ENCODE measurements at regions not wholly inside any gene's neighbourhood (a gene's known extent, or its start where the extent isn't known, plus 50 kb on each side); places are given as distances from the start of the nearest gene placed in this dataset.

DNA sequence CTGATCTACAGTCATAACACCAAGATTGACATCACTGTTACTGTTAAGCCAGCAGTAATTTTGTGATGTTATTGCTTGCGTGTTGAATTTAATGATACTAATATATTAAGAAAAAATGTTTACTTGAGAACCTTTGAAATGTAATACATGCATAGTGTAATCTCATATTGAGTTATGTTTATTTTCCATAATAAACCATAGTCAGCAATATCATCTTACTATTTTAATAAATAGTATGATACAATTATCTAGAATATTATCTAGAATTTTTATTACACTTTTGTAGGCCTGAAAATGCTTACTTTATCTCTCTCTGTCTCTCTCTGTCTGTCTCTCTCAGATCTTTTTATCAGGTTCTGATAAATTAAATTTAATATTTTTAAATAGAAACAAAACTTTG is 843.1 kb downstream of the KCNT2 start:
- Histone ChIP-seq H3K4me3 (ENCODE audit: low read length) (no peak overlapping the region), H3K27me3 (ENCODE audit: insufficient read depth, low read length) (no peaks in the 10 kb centered on the region), H3K9me3 (ENCODE audit: low read depth, low read length) (peaks cover 4% of the 10 kb centered on the region), H3K4me1 (ENCODE audit: insufficient read depth, low read length) (no peaks in the 10 kb centered on the region)

DNA sequence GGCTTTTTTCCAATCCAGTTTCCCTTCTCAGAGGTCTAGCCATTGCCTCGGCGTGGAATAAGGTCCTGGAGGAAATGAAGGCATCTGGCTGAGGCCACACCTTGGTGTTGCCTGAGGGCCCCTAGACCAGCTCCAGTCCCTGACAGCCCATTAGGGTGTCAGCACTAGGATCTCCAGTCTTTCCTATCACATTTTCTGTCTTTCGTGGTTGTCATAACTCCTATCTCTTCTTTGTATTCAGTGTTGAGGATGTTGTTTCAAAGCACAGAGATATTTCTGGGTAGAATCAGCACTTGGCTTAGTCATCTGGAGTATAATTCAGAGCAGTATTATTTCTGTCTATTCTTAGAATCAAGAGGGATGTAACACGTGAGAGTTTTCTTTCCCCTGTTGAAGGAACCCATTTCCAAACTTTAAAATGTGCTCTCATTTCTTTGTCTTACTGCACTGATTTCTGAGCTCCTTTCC is 844.3 kb downstream of the KCNT2 start:
- H3K27me3 ChIP-seq (ENCODE audit: insufficient read depth, low read length), result no peaks in the 10 kb centered on the region
- H3K4me3 ChIP-seq (ENCODE audit: low read length), result no peak overlapping the region
- no peaks in the 10 kb centered on the region for H3K4me1 ChIP-seq (ENCODE audit: insufficient read depth, low read length)
- no peaks in the 10 kb centered on the region for H3K9me3 ChIP-seq (ENCODE audit: low read depth, low read length)

DNA sequence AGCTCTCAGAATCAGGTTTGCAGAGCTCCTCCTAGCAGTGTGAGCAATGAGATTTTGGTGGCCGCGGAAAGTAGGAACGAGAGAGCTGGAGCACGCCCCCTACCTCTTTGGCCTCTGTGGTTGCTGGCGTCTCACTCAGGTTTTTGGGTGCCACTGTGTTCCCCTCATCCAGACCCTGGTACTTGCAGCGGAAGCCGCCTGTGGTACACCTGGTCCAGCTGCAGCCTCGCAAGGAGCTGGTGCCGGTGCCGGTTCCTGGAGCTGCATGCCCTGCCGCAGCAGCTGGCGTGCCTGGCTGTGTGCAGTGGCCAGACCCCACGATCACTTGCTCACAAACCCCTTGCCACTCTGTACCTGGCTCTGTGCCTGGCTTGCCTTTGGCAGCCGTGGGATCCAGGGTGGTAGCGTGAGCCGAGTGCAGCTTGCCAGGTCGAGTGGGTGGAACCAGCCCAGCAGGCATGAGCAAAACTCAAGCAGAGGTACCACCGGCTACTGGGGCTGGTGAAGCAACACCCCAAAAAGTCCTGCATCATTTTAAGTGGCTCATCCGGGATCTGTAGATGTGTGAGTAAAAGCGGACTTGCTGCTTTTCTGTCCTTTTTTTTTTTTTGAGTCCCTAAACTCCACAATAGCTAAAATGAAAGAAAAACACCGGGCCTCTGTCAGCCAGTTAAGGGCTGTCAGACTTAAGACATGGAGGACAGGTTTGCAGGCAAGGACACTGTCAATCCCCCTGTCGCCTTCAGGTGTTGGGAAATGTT is 844.9 kb downstream of the KCNT2 start:
- Histone ChIP-seq H3K27me3 (ENCODE audit: insufficient read depth, low read length) (no peaks in the 10 kb centered on the region), H3K9me3 (ENCODE audit: low read depth, low read length) (no peaks in the 10 kb centered on the region), H3K4me1 (ENCODE audit: insufficient read depth, low read length) (no peaks in the 10 kb centered on the region), H3K4me3 (ENCODE audit: low read length) (no peak overlapping the region)

DNA sequence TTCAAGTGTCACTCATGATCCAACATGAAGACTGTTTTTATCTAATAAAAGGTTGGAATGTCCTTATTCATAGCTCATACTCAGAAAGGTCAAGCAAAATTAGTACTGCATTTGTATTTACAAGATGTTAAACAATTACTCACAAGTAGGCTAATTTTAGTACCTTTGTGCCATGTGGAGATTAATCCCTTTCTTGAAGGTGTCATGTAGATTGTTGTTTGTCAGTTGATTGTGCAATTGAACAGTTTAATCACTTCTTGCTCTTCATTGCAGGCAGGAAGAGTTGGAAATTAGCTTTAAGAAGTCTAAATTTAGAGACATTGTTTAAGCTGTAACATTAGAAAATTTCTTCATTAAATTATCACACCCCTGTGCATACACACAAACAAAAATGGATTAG is 847.1 kb downstream of the KCNT2 start:
- no peak overlapping the region for H3K4me3 ChIP-seq (ENCODE audit: low read length)
- no peaks in the 10 kb centered on the region for H3K9me3 ChIP-seq (ENCODE audit: low read depth, low read length)
- H3K27me3 ChIP-seq (ENCODE audit: insufficient read depth, low read length), result no peaks in the 10 kb centered on the region
- no peaks in the 10 kb centered on the region for H3K4me1 ChIP-seq (ENCODE audit: insufficient read depth, low read length)

DNA sequence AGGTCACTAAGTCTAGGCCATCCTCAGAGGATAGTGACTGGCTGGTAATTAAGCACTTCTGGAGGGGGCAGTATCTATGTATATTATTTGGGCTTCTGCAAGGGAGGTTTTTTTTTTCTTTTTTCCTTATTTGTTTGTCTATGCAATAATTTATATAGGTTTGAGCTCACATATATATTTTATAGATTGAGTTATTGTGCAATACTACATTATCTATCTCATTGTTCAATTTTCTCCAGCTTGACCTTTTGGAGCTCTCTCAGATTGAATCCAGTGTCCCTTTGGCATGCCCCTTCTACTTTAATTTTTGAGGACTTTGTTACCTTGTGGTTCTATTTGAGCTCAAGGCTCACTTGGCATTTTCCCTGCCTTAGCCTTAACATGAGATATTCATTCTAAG is 852.1 kb downstream of the KCNT2 start:
- Histone ChIP-seq H3K4me3 (ENCODE audit: low read length) (no peak overlapping the region), H3K9me3 (ENCODE audit: low read depth, low read length) (no peaks in the 10 kb centered on the region), H3K4me1 (ENCODE audit: insufficient read depth, low read length) (no peaks in the 10 kb centered on the region), H3K27me3 (ENCODE audit: insufficient read depth, low read length) (no peaks in the 10 kb centered on the region)

DNA sequence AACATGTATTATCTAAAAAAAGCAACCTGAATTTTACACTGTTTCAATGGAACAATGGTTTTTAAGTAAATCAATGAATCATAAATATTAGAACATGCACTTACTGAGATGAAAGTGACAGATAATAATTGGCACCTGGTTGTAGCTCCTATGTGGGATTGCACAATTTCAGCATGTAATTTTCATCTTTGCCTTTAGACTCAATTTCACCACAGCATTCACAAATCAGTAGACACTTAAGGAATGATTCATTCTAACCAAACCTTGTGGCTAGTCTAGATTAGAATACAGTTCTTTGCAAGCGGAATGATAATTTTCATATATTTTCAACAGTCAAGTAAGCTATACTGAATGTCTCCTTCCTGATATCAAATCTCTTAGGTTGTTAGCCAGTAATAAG is 853.4 kb downstream of the KCNT2 start:
- H3K27me3 ChIP-seq (ENCODE audit: insufficient read depth, low read length), result no peaks in the 10 kb centered on the region
- no peak overlapping the region for H3K4me3 ChIP-seq (ENCODE audit: low read length)
- H3K9me3 ChIP-seq (ENCODE audit: low read depth, low read length), result no peaks in the 10 kb centered on the region
- no peaks in the 10 kb centered on the region for H3K4me1 ChIP-seq (ENCODE audit: insufficient read depth, low read length)

DNA sequence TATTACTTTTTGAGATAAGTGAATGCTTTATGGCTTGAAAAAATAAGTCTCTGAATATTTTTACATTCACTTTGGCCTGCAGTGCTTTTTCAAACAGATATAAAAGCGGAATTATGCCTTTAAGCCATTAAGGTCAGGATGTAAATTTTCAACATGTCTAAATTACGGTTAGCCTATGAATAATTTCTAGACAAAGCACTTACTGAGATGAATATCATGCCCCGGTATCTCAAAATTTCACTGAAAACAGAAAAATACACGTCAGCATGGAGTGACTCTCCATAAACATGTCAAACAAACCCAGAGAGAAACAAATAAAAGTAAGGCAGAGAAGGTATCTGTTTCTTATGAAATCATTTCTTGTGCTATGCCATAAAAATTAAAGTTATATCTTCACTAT is 853.9 kb downstream of the KCNT2 start:
- Histone ChIP-seq H3K9me3 (ENCODE audit: low read depth, low read length) (no peaks in the 10 kb centered on the region), H3K4me3 (ENCODE audit: low read length) (no peak overlapping the region), H3K4me1 (ENCODE audit: insufficient read depth, low read length) (no peaks in the 10 kb centered on the region), H3K27me3 (ENCODE audit: insufficient read depth, low read length) (no peaks in the 10 kb centered on the region)

DNA sequence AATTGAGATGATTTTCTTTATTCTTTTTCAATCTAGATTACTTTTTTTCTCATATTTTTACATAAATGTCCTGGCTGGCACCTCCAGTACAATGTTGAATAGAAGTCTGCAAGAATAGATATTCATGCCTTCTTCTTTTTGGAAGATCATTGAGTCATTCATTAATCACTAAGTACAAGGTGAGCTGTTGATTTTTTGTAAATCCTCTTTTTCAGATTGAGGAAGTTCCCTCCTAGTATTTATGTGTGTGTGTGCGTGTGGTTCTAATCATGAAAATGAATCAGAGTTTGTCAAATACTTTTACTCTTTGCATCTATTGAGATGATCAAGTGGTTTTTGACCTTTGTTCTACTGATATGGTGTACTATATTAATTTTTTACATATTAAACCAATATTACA is 859.3 kb downstream of the KCNT2 start:
- H3K4me1 ChIP-seq (ENCODE audit: insufficient read depth, low read length), result no peaks in the 10 kb centered on the region
- H3K27me3 ChIP-seq (ENCODE audit: insufficient read depth, low read length), result no peaks in the 10 kb centered on the region
- no peak overlapping the region for H3K4me3 ChIP-seq (ENCODE audit: low read length)
- H3K9me3 ChIP-seq (ENCODE audit: low read depth, low read length), result no peaks in the 10 kb centered on the region

DNA sequence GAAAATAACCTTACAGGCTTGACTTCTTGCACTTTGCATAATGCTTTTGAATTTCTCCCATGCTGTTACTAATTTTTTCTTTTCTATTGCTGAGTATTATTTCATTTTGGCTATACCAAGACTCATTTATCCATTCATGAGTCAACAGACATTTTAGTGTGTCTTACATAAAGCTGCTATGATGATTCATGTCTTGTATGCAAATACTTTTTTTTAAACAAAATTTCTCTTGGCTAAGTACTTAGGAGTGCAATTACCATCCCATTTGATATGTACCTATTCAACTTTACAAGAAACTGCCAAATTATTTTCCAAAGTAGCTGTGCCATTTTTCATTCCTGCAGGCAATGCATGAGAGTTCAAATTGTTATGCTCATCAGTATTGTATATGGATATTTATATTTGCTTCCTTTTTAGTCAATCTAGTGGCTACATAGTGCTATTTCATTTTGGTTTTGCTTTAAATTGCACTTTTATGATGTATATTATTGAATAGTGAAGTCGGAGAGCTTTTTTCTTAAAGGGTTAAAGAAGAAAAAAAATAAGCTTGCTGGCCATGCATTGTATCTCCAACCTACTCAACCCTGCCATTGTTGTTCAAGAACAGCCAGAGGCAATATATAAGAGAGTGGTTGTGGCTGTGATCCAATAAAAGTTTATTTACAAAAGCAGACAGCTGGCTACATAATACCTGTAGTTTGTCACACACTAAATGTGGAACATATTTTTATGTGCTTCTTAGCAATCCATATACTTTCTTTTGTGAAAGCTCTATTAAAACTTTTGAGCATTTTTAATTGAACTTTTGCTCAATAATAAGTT is 862.8 kb downstream of the KCNT2 start:
- no peaks in the 10 kb centered on the region for H3K4me1 ChIP-seq (ENCODE audit: insufficient read depth, low read length)
- H3K4me3 ChIP-seq (ENCODE audit: low read length), result no peak overlapping the region
- H3K9me3 ChIP-seq (ENCODE audit: low read depth, low read length), result no peaks in the 10 kb centered on the region
- no peaks in the 10 kb centered on the region for H3K27me3 ChIP-seq (ENCODE audit: insufficient read depth, low read length)

DNA sequence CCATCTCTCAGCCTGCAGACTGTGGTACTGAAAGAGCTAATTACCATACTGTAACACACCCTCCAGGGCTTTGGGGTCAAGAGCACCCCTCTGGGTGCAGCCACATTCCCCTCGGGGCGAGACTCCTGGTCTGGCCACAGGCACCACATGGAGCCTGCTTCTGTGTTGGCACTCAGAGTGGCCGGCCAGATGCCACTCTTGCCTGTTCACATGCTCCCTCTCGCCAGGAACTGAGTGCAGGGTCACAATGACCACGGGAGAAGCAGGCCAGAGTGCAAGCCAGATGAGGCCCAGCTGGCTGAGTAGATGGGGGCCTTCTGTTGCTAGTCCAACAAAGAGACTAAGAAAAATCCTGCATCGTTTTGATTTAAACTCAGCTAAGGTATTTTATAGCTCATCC is 864.0 kb downstream of the KCNT2 start:
- Histone ChIP-seq H3K4me3 (ENCODE audit: low read length) (no peak overlapping the region), H3K4me1 (ENCODE audit: insufficient read depth, low read length) (no peaks in the 10 kb centered on the region), H3K9me3 (ENCODE audit: low read depth, low read length) (no peaks in the 10 kb centered on the region), H3K27me3 (ENCODE audit: insufficient read depth, low read length) (no peaks in the 10 kb centered on the region)

DNA sequence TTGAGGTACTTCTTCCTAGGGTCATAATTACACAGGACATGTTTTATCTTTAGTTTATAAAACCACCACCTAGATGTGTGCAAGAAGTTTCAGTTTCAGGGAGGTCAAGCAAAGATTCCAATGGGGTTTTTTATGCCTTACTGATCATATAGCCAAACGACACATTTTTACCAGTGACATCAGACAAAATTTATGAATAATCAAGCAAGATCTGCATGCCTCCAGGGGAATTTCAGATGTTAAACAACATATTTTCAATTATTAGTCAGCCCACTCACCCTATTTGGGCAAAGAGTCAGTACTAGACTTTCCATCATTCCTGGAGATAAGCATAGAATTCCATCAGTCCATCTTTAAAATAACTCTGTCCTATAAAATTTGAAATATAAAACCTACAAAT is 867.4 kb downstream of the KCNT2 start:
- no peaks in the 10 kb centered on the region for H3K4me1 ChIP-seq (ENCODE audit: insufficient read depth, low read length)
- no peaks in the 10 kb centered on the region for H3K27me3 ChIP-seq (ENCODE audit: insufficient read depth, low read length)
- no peaks in the 10 kb centered on the region for H3K9me3 ChIP-seq (ENCODE audit: low read depth, low read length)
- H3K4me3 ChIP-seq (ENCODE audit: low read length), result no peak overlapping the region

DNA sequence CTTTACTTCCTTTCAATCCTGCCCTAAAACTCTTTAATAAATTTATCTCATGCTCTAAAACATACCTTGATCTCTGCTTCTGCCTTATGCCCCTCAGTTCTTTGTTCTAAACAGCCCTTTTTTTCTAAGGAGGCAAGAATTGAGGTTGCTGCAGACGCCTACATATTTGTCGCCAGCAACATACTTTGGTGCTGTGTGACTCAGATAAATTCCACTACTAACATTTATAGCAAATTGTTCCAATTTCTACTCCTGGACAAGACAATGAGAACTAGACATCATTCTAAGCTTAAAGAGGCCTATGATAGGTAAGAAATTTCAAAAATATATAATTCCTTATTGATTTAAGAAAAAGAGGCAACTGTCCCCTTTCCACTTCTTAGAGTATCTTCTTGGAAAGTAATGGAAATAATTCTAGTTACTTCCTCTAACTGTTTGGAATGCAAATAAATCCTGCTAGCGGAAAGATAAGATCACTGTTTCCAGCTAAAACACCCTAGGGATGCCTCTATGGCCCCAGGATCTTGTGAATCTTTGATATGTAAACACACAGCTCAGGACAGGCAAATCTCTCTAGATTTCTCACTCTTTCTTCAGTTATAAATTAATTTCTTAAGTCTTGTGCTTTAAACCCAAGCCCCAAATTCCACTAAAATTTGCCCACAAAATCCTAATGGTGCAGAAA is 869.1 kb downstream of the KCNT2 start:
- H3K27me3 ChIP-seq (ENCODE audit: insufficient read depth, low read length), result no peaks in the 10 kb centered on the region
- H3K9me3 ChIP-seq (ENCODE audit: low read depth, low read length), result no peaks in the 10 kb centered on the region
- H3K4me3 ChIP-seq (ENCODE audit: low read length), result no peak overlapping the region
- H3K4me1 ChIP-seq (ENCODE audit: insufficient read depth, low read length), result no peaks in the 10 kb centered on the region

DNA sequence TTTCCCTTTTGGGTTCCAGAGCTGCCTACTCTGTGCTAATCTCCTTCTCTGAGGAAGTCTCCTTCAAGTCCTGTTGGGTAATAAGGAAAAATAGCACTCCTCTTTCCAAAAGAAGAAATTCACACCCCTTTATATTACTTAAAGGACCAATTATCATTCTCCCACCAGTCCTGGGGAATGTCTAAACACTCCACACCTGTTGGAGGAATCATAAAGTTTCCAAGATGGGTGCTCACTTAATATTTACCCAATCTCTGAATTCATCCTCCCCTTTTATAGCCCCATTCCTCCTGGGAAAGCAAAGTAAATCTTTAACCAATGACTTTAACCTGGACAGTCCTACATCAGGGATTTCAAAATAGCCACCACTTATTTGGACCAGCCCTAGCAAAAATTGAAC is 873.1 kb downstream of the KCNT2 start:
- no peak overlapping the region for H3K4me3 ChIP-seq (ENCODE audit: low read length)

DNA sequence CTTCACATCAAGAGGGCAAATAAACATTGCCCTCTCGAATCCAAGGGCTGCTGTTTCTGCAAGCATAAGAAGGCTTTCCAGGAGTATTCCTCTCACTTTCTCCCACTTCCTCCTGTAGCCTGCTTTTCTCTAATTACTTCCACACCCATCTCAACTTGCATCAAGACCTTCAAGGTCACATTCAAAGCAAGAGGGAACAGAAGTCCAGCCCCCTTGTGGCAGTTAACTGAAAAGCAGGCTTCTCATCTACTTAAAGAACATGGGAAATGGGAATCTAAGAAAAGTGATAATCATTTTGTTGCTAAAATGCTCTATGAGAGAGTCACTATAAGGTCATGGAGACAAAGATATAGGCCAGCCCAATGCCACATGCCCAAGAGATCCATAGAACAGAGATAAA is 874.4 kb downstream of the KCNT2 start:
- H3K9me3 ChIP-seq (ENCODE audit: low read depth, low read length), result no peaks in the 10 kb centered on the region
- no peak overlapping the region for H3K4me3 ChIP-seq (ENCODE audit: low read length)
- H3K4me1 ChIP-seq (ENCODE audit: insufficient read depth, low read length), result no peaks in the 10 kb centered on the region
- no peaks in the 10 kb centered on the region for H3K27me3 ChIP-seq (ENCODE audit: insufficient read depth, low read length)

More for the DNA sequence above, 873.1 kb downstream of the KCNT2 start:
- Histone ChIP-seq H3K9me3 (ENCODE audit: low read depth, low read length) (no peaks in the 10 kb centered on the region), H3K4me1 (ENCODE audit: insufficient read depth, low read length) (no peaks in the 10 kb centered on the region), H3K27me3 (ENCODE audit: insufficient read depth, low read length) (no peaks in the 10 kb centered on the region)

DNA sequence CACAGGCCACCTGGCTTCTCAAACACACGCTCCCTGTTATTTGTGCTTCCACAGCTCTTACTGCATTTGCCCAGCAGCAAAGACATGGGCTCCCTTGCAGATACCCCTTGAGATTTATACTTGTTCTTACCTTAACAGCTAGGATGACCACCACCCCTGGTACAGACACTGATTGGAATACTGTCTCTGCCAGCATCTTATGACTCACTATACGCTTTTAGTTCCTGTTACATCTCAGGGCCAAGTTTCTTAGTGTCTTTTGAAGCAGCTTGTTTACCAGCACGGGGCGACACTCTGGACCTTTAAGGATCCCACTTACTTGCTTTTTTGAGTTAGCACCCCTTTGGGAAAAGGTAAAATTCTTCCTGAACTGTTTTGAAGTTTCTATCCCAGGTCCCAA is 874.8 kb downstream of the KCNT2 start:
- no peaks in the 10 kb centered on the region for H3K9me3 ChIP-seq (ENCODE audit: low read depth, low read length)
- no peak overlapping the region for H3K4me3 ChIP-seq (ENCODE audit: low read length)
- no peaks in the 10 kb centered on the region for H3K4me1 ChIP-seq (ENCODE audit: insufficient read depth, low read length)
- no peaks in the 10 kb centered on the region for H3K27me3 ChIP-seq (ENCODE audit: insufficient read depth, low read length)

Data from mononuclear cell (primary cell).